H1 (cell line): ENCODE measurements at regions not wholly inside any gene's neighbourhood (a gene's known extent, or its start where the extent isn't known, plus 50 kb on each side); places are given as distances from the start of the nearest gene placed in this dataset.

Experiments used
- CTCF ChIA-PET: fragments of 300-600 bp; sonication (Branson Sonifier 250); formaldehyde crosslinking; loops from one replicate; lab custom pipeline; 2021; ENCODE audit not compliant: partially characterized antibody; lab: Charles Lee
- POLR2A ChIA-PET: fragments of 300-600 bp; sonication (Branson Sonifier 250); formaldehyde crosslinking; loops from one replicate; lab custom pipeline; 2021; ENCODE audit warnings: inconsistent platforms; ENCODE audit not compliant: partially characterized antibody; lab: Charles Lee
- DNase-seq, 2 experiments: peaks; one replicate each; pipeline versions ENCODE4 v3.0.0 to v3.0.0-alpha.2; 2010 to 2022; ENCODE audit warnings: low spot score in 2 of 2, low read depth in 1 of 2, mixed read lengths in 1 of 2
- FAIRE-seq: peaks from 2 replicates; lab custom pipeline; 2011; peaks lifted over from hg19 to GRCh38; lab: Jason Lieb, UNC
- H2AFZ ChIP-seq: 2 replicates; pipeline ENCODE4 v1.8.1; 2012; ENCODE audit warnings: low read length, inconsistent platforms
- H2AK5ac ChIP-seq: 2 replicates; pipeline ENCODE4 v1.6.1; 2013; ENCODE audit warnings: low read depth, low read length
- H2BK120ac ChIP-seq: replicated peaks from 2 replicates; pipeline ENCODE3; 2013; ENCODE audit warnings: low read depth, low read length, inconsistent platforms
- H2BK12ac ChIP-seq: 2 replicates; pipeline ENCODE4 v1.6.1; 2013; ENCODE audit warnings: low read depth, low read length
- H2BK15ac ChIP-seq: 2 replicates; pipeline ENCODE4 v1.6.1; 2013; ENCODE audit warnings: low read length
- H2BK20ac ChIP-seq: 2 replicates; pipeline ENCODE4 v1.6.1; 2013; ENCODE audit warnings: low read length
- H2BK5ac ChIP-seq: 2 replicates; pipeline ENCODE4 v1.6.1; 2013; ENCODE audit warnings: low read depth, low read length
- H3K14ac ChIP-seq: 2 replicates; pipeline ENCODE4 v1.6.1; 2013; ENCODE audit warnings: inconsistent platforms; ENCODE audit not compliant: insufficient read length
- H3K18ac ChIP-seq: 2 replicates; pipeline ENCODE4 v1.6.1; 2013; ENCODE audit warnings: low read length; ENCODE audit errors: extremely low read depth
- H3K23ac ChIP-seq: 2 replicates; pipeline ENCODE4 v1.6.1; 2013; ENCODE audit warnings: inconsistent platforms; ENCODE audit not compliant: insufficient read length
- H3K23me2 ChIP-seq: 2 replicates; pipeline ENCODE4 v1.6.1; 2013; ENCODE audit warnings: low read depth, low read length
- H3K27ac ChIP-seq: 2 replicates; pipeline ENCODE4 v1.6.1; 2011; ENCODE audit warnings: low read depth, low read length, inconsistent platforms
- H3K27me3 ChIP-seq, 4 experiments: replicated peaks in 1 of 4; 1 replicate in 1 of 4; 2 replicates in 3 of 4; pipeline versions ENCODE4 v1.6.1 to v1.8.1; 2011 to 2013; ENCODE audit warnings: low read length in 3 of 4, mild to moderate bottlenecking in 3 of 4, inconsistent platforms in 2 of 4, mixed read lengths in 2 of 4, moderate library complexity in 1 of 4; ENCODE audit not compliant: control insufficient read depth in 3 of 4, insufficient read depth in 3 of 4; ENCODE audit errors: extremely low read depth in 1 of 4
- H3K36me3 ChIP-seq, 4 experiments: 2 replicates each; pipeline versions ENCODE4 v1.6.1 to v1.8.1; 2011 to 2013; ENCODE audit warnings: mild to moderate bottlenecking in 4 of 4, low read length in 3 of 4, moderate library complexity in 2 of 4, control low read depth in 1 of 4, inconsistent platforms in 1 of 4; ENCODE audit not compliant: insufficient read depth in 4 of 4, control insufficient read depth in 2 of 4
- H3K4ac ChIP-seq: replicated peaks from 2 replicates; pipeline ENCODE3; 2013; ENCODE audit warnings: low read length, low read depth, mixed read lengths, inconsistent platforms; ENCODE audit not compliant: insufficient read length
- H3K4me1 ChIP-seq, 4 experiments: replicated peaks in 1 of 4; 1 replicate in 1 of 4; 2 replicates in 3 of 4; pipeline versions ENCODE4 v1.6.1 to v1.8.1; 2011 to 2013; ENCODE audit warnings: low read length in 3 of 4, inconsistent platforms in 2 of 4, mixed read lengths in 1 of 4; ENCODE audit not compliant: insufficient read depth in 4 of 4, control insufficient read depth in 3 of 4
- H3K4me2 ChIP-seq, 2 experiments: 2 replicates each; pipeline versions ENCODE4 v1.6.1 to v1.8.1; 2011 to 2013; ENCODE audit warnings: low read depth in 2 of 2, low read length in 2 of 2, control low read depth in 1 of 2, inconsistent platforms in 1 of 2, mild to moderate bottlenecking in 1 of 2; ENCODE audit not compliant: insufficient read depth in 1 of 2
- H3K4me3 ChIP-seq, 4 experiments: fragments of 200-600, 300-600 bp in 1 of 4; sonication (generic), shearing (Covaris generic), sonication (Bioruptor Twin) in 1 of 4; 2 replicates each; pipeline versions ENCODE4 v1.5.1 to v1.8.1; 2011 to 2016; ENCODE audit warnings: low read length in 4 of 4, low read depth in 3 of 4, control low read depth in 2 of 4, inconsistent platforms in 2 of 4, mild to moderate bottlenecking in 2 of 4, mixed read lengths in 1 of 4, moderate library complexity in 1 of 4; ENCODE audit not compliant: insufficient read depth in 2 of 4; ENCODE audit errors: extremely low read depth in 1 of 4
- H3K56ac ChIP-seq: replicated peaks from 2 replicates; pipeline ENCODE3; 2013; ENCODE audit warnings: low read depth, mild to moderate bottlenecking, mixed read lengths, low read length, inconsistent platforms; ENCODE audit not compliant: insufficient read length
- H3K79me1 ChIP-seq: 2 replicates; pipeline ENCODE4 v1.6.1; 2013; ENCODE audit warnings: low read depth, low read length, control low read depth
- H3K79me2 ChIP-seq, 2 experiments: 2 replicates each; pipeline versions ENCODE4 v1.6.1 to v1.8.1; 2012 to 2013; ENCODE audit warnings: low read length in 2 of 2, mild to moderate bottlenecking in 2 of 2, inconsistent platforms in 1 of 2; ENCODE audit not compliant: insufficient read depth in 2 of 2, control insufficient read depth in 1 of 2
- H3K9ac ChIP-seq, 4 experiments: replicated peaks in 1 of 4; 1 replicate in 1 of 4; 2 replicates in 3 of 4; pipeline versions ENCODE4 v1.6.1 to v1.8.1; 2011 to 2013; ENCODE audit warnings: low read depth in 3 of 4, low read length in 3 of 4, control low read depth in 2 of 4, mild to moderate bottlenecking in 2 of 4, moderate library complexity in 2 of 4, inconsistent platforms in 1 of 4; ENCODE audit errors: extremely low read depth in 1 of 4
- H3K9me3 ChIP-seq, 2 experiments: 2 replicates each; pipeline versions ENCODE4 v1.6.1 to v1.8.1; 2012 to 2013; ENCODE audit warnings: mild to moderate bottlenecking in 2 of 2, moderate library complexity in 2 of 2, control low read depth in 1 of 2, inconsistent platforms in 1 of 2, low read depth in 1 of 2, low read length in 1 of 2, mixed read lengths in 1 of 2; ENCODE audit not compliant: insufficient read depth in 2 of 2
- H4K20me1 ChIP-seq, 2 experiments: replicated peaks in 1 of 2; 2 replicates each; pipeline versions ENCODE3 to v1.8.1; 2011 to 2013; ENCODE audit warnings: inconsistent platforms in 2 of 2, low read length in 2 of 2, mild to moderate bottlenecking in 1 of 2; ENCODE audit not compliant: insufficient read depth in 2 of 2, control insufficient read depth in 1 of 2
- H4K5ac ChIP-seq: 2 replicates; pipeline ENCODE4 v1.6.1; 2013; ENCODE audit warnings: low read length, low read depth, mixed read lengths, inconsistent platforms; ENCODE audit not compliant: insufficient read length
- H4K8ac ChIP-seq: 2 replicates; pipeline ENCODE4 v1.8.0; 2013; ENCODE audit warnings: mild to moderate bottlenecking, moderate library complexity, low read length, inconsistent platforms; ENCODE audit not compliant: insufficient read depth; ENCODE audit errors: extremely low read depth
- H4K91ac ChIP-seq: replicated peaks from 2 replicates; pipeline ENCODE3; 2013; ENCODE audit warnings: low read length, mixed read lengths, inconsistent platforms; ENCODE audit not compliant: insufficient read length
- CHD2 ChIP-seq: IDR thresholded peaks from 2 replicates; pipeline ENCODE4 v1.6.1; 2012; ENCODE audit warnings: low read length, improper control_type of control experiment
- PHF8 ChIP-seq: fragments of 200-600 bp; sonication (generic); conservative IDR thresholded peaks from 2 replicates; pipeline ENCODE4 v1.7.1; 2012; ENCODE audit warnings: low read depth, mild to moderate bottlenecking, inconsistent platforms, low read length, moderate library complexity
- RAD21 ChIP-seq, 2 experiments: IDR thresholded peaks in 1 of 2; conservative IDR thresholded peaks in 1 of 2; 2 replicates each; pipeline ENCODE4 v1.6.1; 2011; ENCODE audit warnings: low read depth in 2 of 2, low read length in 2 of 2, improper control_type of control experiment in 1 of 2, inconsistent platforms in 1 of 2, mild to moderate bottlenecking in 1 of 2, moderate library complexity in 1 of 2
- USF2 ChIP-seq: IDR thresholded peaks from 2 replicates; pipeline ENCODE4 v1.6.1; 2011; ENCODE audit warnings: low read length, improper control_type of control experiment

DNA sequence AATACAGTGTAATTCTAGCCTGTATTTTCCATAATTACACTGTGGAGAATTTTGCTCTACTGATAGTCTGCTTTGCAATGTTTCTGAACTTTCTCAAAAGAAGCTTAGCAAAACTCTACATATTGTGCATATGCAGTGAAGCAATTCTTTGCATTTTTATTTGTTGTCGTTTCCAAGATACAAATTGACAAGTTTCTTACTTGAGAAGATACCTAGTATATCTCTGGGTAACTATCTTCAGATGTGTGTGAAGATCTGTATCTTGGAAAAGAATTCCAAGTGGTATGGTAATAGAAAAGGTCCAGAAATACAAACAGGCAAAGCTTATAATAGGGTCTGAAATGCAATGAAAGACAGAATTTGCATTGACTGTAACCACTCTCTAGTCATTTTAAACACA is 1119.8 kb upstream of the INTU start (continued):
- no peak for TF ChIP-seq RAD21 (IDR thresholded peaks at IDR 0.05 in 1 of 2, conservative IDR thresholded peaks at IDR 0.05 in 1 of 2; ENCODE audit: low read depth in 2 of 2, low read length in 2 of 2)

DNA sequence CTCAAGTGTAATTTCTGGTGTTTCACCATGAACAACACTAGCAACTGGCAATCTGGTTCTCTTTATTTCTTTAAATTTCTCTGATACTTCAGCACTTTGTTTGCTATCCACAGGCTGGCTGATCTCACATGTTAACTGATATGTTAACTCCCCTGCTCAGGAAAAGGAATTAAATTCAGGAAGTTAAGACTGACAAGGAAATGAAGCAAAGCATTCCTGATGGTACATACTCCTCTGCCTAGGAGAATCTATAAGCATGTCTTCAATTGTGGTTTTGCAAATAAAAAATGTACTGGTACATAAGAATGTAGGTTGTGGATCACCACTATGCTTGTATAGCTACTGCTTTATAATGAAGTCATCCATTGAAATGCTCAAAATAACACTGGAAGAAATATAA is 1119.2 kb upstream of the INTU start:
- no peak overlapping the region for H3K14ac ChIP-seq
- no peaks in the 10 kb centered on the region for H3K79me2 ChIP-seq
- no peaks in the 10 kb centered on the region for H3K9me3 ChIP-seq
- no peak overlapping the region for H3K9ac ChIP-seq
- H3K23me2 ChIP-seq, result no peaks in the 10 kb centered on the region
- H3K4me1 ChIP-seq, result no peaks in the 10 kb centered on the region
- H2BK5ac ChIP-seq, result no peak overlapping the region
- no peak overlapping the region for H2BK15ac ChIP-seq
- H3K79me1 ChIP-seq, result no peaks in the 10 kb centered on the region
- 0 out of 2 replicates have a peak overlapping the region, but pooled peaks have one; percentile 8 for H2AFZ ChIP-seq
- no peak overlapping the region for H2BK120ac ChIP-seq
- H3K36me3 ChIP-seq, result no peaks in the 10 kb centered on the region
- H2AK5ac ChIP-seq, result no peak overlapping the region
- no peaks in the 10 kb centered on the region for H3K27me3 ChIP-seq
- H3K4me2 ChIP-seq, result no peak overlapping the region
- FAIRE-seq (no peak), DNase-seq (no peak)
- H4K8ac ChIP-seq, result no peak overlapping the region
- no peak overlapping the region for H4K91ac ChIP-seq
- H4K5ac ChIP-seq, result no peak overlapping the region
- H3K18ac ChIP-seq, result no peak overlapping the region
- no peak overlapping the region for H3K27ac ChIP-seq
- no peak overlapping the region for H3K4me3 ChIP-seq
- no peak overlapping the region for H2BK12ac ChIP-seq
- H3K4ac ChIP-seq, result no peak overlapping the region
- no peak overlapping the region for H2BK20ac ChIP-seq
- H4K20me1 ChIP-seq, result no peaks in the 10 kb centered on the region
- H3K56ac ChIP-seq, result no peak overlapping the region
- no peak for TF ChIP-seq PHF8
- no peak for TF ChIP-seq CHD2
- no peak for TF ChIP-seq USF2
- ChIA-PET POLR2A (no interaction called here), CTCF (interaction anchor here (0.5 to 1.3 kb wide), 2 partner anchors 13 to 89 kb away, joined by 3 read pairs; no protein-coding TSS in a partner anchor)
- no peak overlapping the region for H3K23ac ChIP-seq
